ENCODE measurements at regions not wholly inside any gene's neighbourhood (a gene's known extent, or its start where the extent isn't known, plus 50 kb on each side); places are given as distances from the start of the nearest gene placed in this dataset.

DNA sequence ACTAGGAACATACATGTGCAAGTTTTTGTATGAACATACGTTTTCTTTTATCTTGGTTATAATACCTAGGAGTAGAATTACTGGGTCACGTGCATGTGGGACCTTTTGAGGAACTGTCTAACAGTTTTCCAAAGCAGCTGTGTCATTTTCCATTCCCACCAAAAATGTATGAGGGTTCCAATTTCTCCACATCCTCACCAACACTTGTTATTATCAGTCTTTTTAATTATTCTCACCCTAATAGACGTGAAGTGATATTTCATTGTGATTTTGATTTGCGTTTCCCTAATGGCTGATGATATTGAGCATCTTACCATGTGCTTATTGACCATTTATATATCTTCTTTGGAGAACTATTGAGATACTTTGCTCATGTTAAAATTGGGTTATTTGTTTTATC is 162.1 kb downstream of the CHST1 start:
- intact Hi-C loops (cut with DNase I) = no loop called here
- no peak for TF ChIP-seq CTCF (IDR thresholded peaks at IDR 0.05)
- H3K4me1 ChIP-seq = no peaks in the 10 kb centered on the region
- FAIRE-seq (no peak), DNase-seq (no peak), ATAC-seq (no peak)
- WGBS, 2 donors = 71 to 83% methylated on average over 4 of the region's 4 CpGs
- H3K27me3 ChIP-seq = no peaks in the 10 kb centered on the region
- no peaks in the 10 kb centered on the region for H3K9me3 ChIP-seq
- H3K27ac ChIP-seq = no peak overlapping the region
- H3K36me3 ChIP-seq = no peaks in the 10 kb centered on the region
- no peak overlapping the region for H3K4me3 ChIP-seq

- TF ChIP-seq CTCF (IDR thresholded peaks at IDR 0.05) = no peak
- no peak overlapping the region for H3K27ac ChIP-seq
These were observed 163.2 kb downstream of the CHST1 start for GRCh38 chr11:45502226-45502545.

GRCh38 chr11:45501392-45502225 is 163.8 kb downstream of the CHST1 start:
- Histone ChIP-seq H3K4me1 (no peaks in the 10 kb centered on the region), H3K4me3 (no peak overlapping the region), H3K27me3 (peaks cover 0 to 3% (median 0%) of the 10 kb centered on the region in 4 donors), H3K27ac (no peak overlapping the region), H3K9me3 (no peaks in the 10 kb centered on the region), H3K36me3 (no peaks in the 10 kb centered on the region)
- FAIRE-seq (no peak), DNase-seq (no peak), ATAC-seq (no peak)
- TF ChIP-seq CTCF (IDR thresholded peaks at IDR 0.05) = no peak
- intact Hi-C loops (cut with DNase I) = no loop called here
- WGBS, 2 donors = 62 to 67% methylated on average over 9 of the region's 9 CpGs

More at GRCh38 chr11:45502226-45502545, 163.2 kb downstream of the CHST1 start:
- Histone ChIP-seq H3K36me3 (no peaks in the 10 kb centered on the region), H3K27me3 (peaks cover 0 to 3% (median 0%) of the 10 kb centered on the region in 4 donors), H3K4me3 (no peak overlapping the region), H3K9me3 (no peaks in the 10 kb centered on the region), H3K4me1 (no peaks in the 10 kb centered on the region)
- WGBS, 2 donors = 85 to 89% methylated on average over 5 of the region's 5 CpGs
- no peak for ATAC-seq
- FAIRE-seq = no peak
- intact Hi-C loops (cut with DNase I) = no loop called here
- DNase-seq = no peak

- DNase-seq = no peak
- no peaks in the 10 kb centered on the region for H3K4me1 ChIP-seq
- no peak overlapping the region for H3K27ac ChIP-seq
- peaks cover 0 to 3% (median 0%) of the 10 kb centered on the region in 4 donors for H3K27me3 ChIP-seq
- no peaks in the 10 kb centered on the region for H3K36me3 ChIP-seq
- no peak overlapping the region for H3K4me3 ChIP-seq
- intact Hi-C loops (cut with DNase I) = no loop called here
- no peak for FAIRE-seq
- 54 to 55% methylated on average over 6 of the region's 6 CpGs for WGBS, 2 donors
- no peak for TF ChIP-seq CTCF (IDR thresholded peaks at IDR 0.05)
- ATAC-seq = no peak
- no peaks in the 10 kb centered on the region for H3K9me3 ChIP-seq
These were observed 165.0 kb downstream of the CHST1 start for GRCh38 chr11:45500451-45500850.

GRCh38 chr11:45494738-45495137 is 170.7 kb downstream of the CHST1 start:
- no peak for ATAC-seq
- DNase-seq = no peak
- H3K27me3 ChIP-seq = peaks cover 0 to 3% (median 0%) of the 10 kb centered on the region in 4 donors
- FAIRE-seq = no peak
- no peak overlapping the region for H3K27ac ChIP-seq
- no peak overlapping the region for H3K4me3 ChIP-seq
- H3K36me3 ChIP-seq = no peaks in the 10 kb centered on the region
- no peaks in the 10 kb centered on the region for H3K9me3 ChIP-seq
- 82 to 87% methylated on average over 2 of the region's 2 CpGs for WGBS, 2 donors
- intact Hi-C loops (cut with DNase I) = no loop called here
- TF ChIP-seq CTCF (IDR thresholded peaks at IDR 0.05) = no peak
- H3K4me1 ChIP-seq = no peaks in the 10 kb centered on the region
